HG02973 (cell line): ENCODE measurements at regions not wholly inside any gene's neighbourhood (a gene's known extent, or its start where the extent isn't known, plus 50 kb on each side); places are given as distances from the start of the nearest gene placed in this dataset.
"Not testable (repeated sequence)": the region's sequence is repeated elsewhere in the genome, so short reads cannot be mapped to it uniquely, and the experiment has no call there.

Source experiments
- ATAC-seq: cut with Tn5 transposase; IDR thresholded peaks from one replicate; pipeline ENCODE4 v1.9.1; 2021; ENCODE audit warnings: moderate library complexity; ENCODE audit not compliant: unreplicated experiment

GRCh38 chr3:21979706-21980105 lies 228.7 kb upstream of the ZNF385D start:
- ATAC-seq = no peak

GRCh38 chr3:21989341-21990042 lies 238.5 kb upstream of the ZNF385D start:
- no peak for ATAC-seq

GRCh38 chr3:21991061-21991460 lies 240.1 kb upstream of the ZNF385D start:
- ATAC-seq = no peak

- ATAC-seq = no peak
These were observed 244.1 kb upstream of the ZNF385D start for GRCh38 chr3:21995079-21995607.

- no peak for ATAC-seq
These were observed 256.4 kb upstream of the ZNF385D start for GRCh38 chr3:22007368-22007767.

GRCh38 chr3:22010997-22011396 lies 260.0 kb upstream of the ZNF385D start:
- no peak for ATAC-seq

GRCh38 chr3:22012471-22012870 lies 261.5 kb upstream of the ZNF385D start:
- ATAC-seq = no peak

- ATAC-seq = no peak
These were observed 262.6 kb upstream of the ZNF385D start for GRCh38 chr3:22013641-22014040.

- no peak for ATAC-seq
These were observed 265.2 kb upstream of the ZNF385D start for GRCh38 chr3:22016197-22016596.

- not testable (repeated sequence) for ATAC-seq
These were observed 273.6 kb upstream of the ZNF385D start for GRCh38 chr3:22024638-22025037.

- no peak for ATAC-seq
These were observed 278.5 kb upstream of the ZNF385D start for GRCh38 chr3:22029480-22029879.

- no peak for ATAC-seq
These were observed 288.2 kb upstream of the ZNF385D start for GRCh38 chr3:22039161-22039560.

- ATAC-seq = no peak
These were observed 289.1 kb upstream of the ZNF385D start for GRCh38 chr3:22040150-22040549.

GRCh38 chr3:22045882-22046281 lies 294.9 kb upstream of the ZNF385D start:
- ATAC-seq = no peak

- no peak for ATAC-seq
These were observed 312.5 kb upstream of the ZNF385D start for GRCh38 chr3:22063500-22063899.

- no peak for ATAC-seq
These were observed 317.6 kb upstream of the ZNF385D start for GRCh38 chr3:22068619-22069018.

GRCh38 chr3:22088204-22088603 lies 337.2 kb upstream of the ZNF385D start:
- no peak for ATAC-seq

GRCh38 chr3:22089284-22089683 lies 338.3 kb upstream of the ZNF385D start:
- ATAC-seq = peak; percentile 90

- no peak for ATAC-seq
These were observed 340.3 kb upstream of the ZNF385D start for GRCh38 chr3:22091329-22091728.

- ATAC-seq = no peak
These were observed 347.0 kb upstream of the ZNF385D start for GRCh38 chr3:22098021-22098420.

GRCh38 chr3:22101351-22101750 lies 350.3 kb upstream of the ZNF385D start:
- ATAC-seq = no peak

GRCh38 chr3:22101811-22102210 lies 350.8 kb upstream of the ZNF385D start:
- no peak for ATAC-seq

GRCh38 chr3:22103423-22103822 lies 352.4 kb upstream of the ZNF385D start:
- no peak for ATAC-seq
